Peyer's patch (tissue), 4 donors: ENCODE measurements at regions not wholly inside any gene's neighbourhood (a gene's known extent, or its start where the extent isn't known, plus 50 kb on each side); places are given as distances from the start of the nearest gene placed in this dataset.

ENCODE experiments used
- POLR2A ChIP-seq, 2 donors: fragments of 450-650 bp; IDR thresholded peaks; one replicate each; pipeline ENCODE4 v1.5.1; 2017; ENCODE audit warnings: antibody characterized with exemption in 2 of 2, mild to moderate bottlenecking in 2 of 2, moderate library complexity in 2 of 2
- TF ChIP-seq, protein P1 (sequence below), 6 experiments: fragments of 450-650 bp in 4 of 6; fragments of 200-600 bp in 2 of 6; sonication (generic) in 1 of 6; IDR thresholded peaks; one replicate each; pipeline ENCODE4 v1.5.1; 2017 to 2019; ENCODE audit warnings: antibody characterized with exemption in 6 of 6, mild to moderate bottlenecking in 3 of 6, moderate library complexity in 1 of 6

DNA sequence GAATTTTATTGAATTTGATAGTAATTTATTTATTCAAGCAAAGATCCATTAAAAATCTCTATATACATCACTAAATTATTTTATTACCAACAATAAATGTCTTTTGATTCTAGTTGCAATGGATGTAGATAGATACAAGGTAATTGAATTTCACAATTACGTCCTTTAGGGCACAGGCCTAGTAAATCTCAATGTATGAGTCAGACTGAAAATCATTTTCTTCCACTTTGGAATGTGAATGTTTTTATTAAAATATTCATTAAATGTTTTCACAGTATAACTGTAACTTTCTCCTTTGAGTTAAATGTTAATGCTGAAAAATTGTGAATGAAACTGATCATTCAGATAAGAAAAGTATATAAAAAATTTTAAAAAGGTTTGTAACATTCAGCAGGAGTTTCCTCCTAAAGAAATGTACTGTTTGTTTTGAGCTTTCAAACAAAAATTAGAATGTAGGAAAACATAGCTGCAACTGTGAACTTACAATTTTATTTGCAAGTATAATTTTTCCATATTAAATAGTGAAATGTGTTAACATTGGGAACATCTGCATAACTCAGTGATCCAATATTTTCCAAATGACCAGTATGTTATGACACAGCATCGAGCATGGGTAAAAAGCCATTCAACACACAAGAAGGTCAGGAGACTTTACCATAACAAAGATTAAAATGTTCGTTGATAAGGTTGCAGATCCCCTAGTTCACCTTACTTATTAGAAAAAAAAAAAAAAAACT, 663.7 kb downstream of the METTL4 start:
- TF ChIP-seq, protein P1, sequence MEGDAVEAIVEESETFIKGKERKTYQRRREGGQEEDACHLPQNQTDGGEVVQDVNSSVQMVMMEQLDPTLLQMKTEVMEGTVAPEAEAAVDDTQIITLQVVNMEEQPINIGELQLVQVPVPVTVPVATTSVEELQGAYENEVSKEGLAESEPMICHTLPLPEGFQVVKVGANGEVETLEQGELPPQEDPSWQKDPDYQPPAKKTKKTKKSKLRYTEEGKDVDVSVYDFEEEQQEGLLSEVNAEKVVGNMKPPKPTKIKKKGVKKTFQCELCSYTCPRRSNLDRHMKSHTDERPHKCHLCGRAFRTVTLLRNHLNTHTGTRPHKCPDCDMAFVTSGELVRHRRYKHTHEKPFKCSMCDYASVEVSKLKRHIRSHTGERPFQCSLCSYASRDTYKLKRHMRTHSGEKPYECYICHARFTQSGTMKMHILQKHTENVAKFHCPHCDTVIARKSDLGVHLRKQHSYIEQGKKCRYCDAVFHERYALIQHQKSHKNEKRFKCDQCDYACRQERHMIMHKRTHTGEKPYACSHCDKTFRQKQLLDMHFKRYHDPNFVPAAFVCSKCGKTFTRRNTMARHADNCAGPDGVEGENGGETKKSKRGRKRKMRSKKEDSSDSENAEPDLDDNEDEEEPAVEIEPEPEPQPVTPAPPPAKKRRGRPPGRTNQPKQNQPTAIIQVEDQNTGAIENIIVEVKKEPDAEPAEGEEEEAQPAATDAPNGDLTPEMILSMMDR (IDR thresholded peaks at IDR 0.05) = no peak
- TF ChIP-seq POLR2A (IDR thresholded peaks at IDR 0.05) = no peak
